Fibroblast of the conjunctiva (primary cell): ENCODE measurements at regions not wholly inside any gene's neighbourhood (a gene's known extent, or its start where the extent isn't known, plus 50 kb on each side); places are given as distances from the start of the nearest gene placed in this dataset.

Experiments used
- DNase-seq: peaks from one replicate; pipeline ENCODE4 v3.0.0-alpha.2; 2010; ENCODE audit warnings: low read depth

GRCh38 chr4:141921293-141921692 lies 284.9 kb downstream of the IL15 start:
- DNase-seq = no peak

GRCh38 chr4:141922236-141922635 lies 285.9 kb downstream of the IL15 start:
- DNase-seq = no peak

- no peak for DNase-seq
These were observed 290.0 kb downstream of the IL15 start for GRCh38 chr4:141926406-141926805.

- no peak for DNase-seq
These were observed 296.1 kb downstream of the IL15 start for GRCh38 chr4:141932490-141932889.

GRCh38 chr4:141933978-141934377 lies 297.6 kb downstream of the IL15 start:
- DNase-seq = no peak

GRCh38 chr4:141955696-141956095 lies 319.3 kb downstream of the IL15 start:
- DNase-seq = no peak

- no peak for DNase-seq
These were observed 321.0 kb downstream of the IL15 start for GRCh38 chr4:141957416-141957815.

GRCh38 chr4:141962486-141962885 lies 326.1 kb downstream of the IL15 start:
- no peak for DNase-seq

GRCh38 chr4:141971869-141972268 lies 335.5 kb downstream of the IL15 start:
- no peak for DNase-seq

- DNase-seq = no peak
These were observed 336.6 kb downstream of the IL15 start for GRCh38 chr4:141972950-141973349.
